ENCODE measurements at regions not wholly inside any gene's neighbourhood (a gene's known extent, or its start where the extent isn't known, plus 50 kb on each side); places are given as distances from the start of the nearest gene placed in this dataset.

- no peaks in the 10 kb centered on the region for H3K27me3 Mint-ChIP-seq (ENCODE audit: unreplicated experiment)
- no peak for DNase-seq
- H3K4me1 Mint-ChIP-seq (ENCODE audit: low read depth, unreplicated experiment): no peaks in the 10 kb centered on the region
- no peak overlapping the region for H3K4me3 Mint-ChIP-seq (ENCODE audit: unreplicated experiment)
- no peaks in the 10 kb centered on the region for H3K9me3 Mint-ChIP-seq (ENCODE audit: unreplicated experiment)
- no peaks in the 10 kb centered on the region for H3K36me3 Mint-ChIP-seq (ENCODE audit: unreplicated experiment)
- H3K27ac Mint-ChIP-seq (ENCODE audit: unreplicated experiment): no peak overlapping the region
- no peak for TF ChIP-seq CTCF (IDR thresholded peaks at IDR 0.05; ENCODE audit: partially characterized antibody, unreplicated experiment)
Measured at GRCh38 chr13:90015565-90016507, 1331.7 kb upstream of the MIR17HG start.

- no peak overlapping the region for H3K4me3 Mint-ChIP-seq (ENCODE audit: unreplicated experiment)
- no peaks in the 10 kb centered on the region for H3K36me3 Mint-ChIP-seq (ENCODE audit: unreplicated experiment)
- H3K27me3 Mint-ChIP-seq (ENCODE audit: unreplicated experiment): no peaks in the 10 kb centered on the region
- no peaks in the 10 kb centered on the region for H3K9me3 Mint-ChIP-seq (ENCODE audit: unreplicated experiment)
- no peak for DNase-seq
- no peak for TF ChIP-seq CTCF (IDR thresholded peaks at IDR 0.05; ENCODE audit: partially characterized antibody, unreplicated experiment)
- no peaks in the 10 kb centered on the region for H3K4me1 Mint-ChIP-seq (ENCODE audit: low read depth, unreplicated experiment)
- no peak overlapping the region for H3K27ac Mint-ChIP-seq (ENCODE audit: unreplicated experiment)
Measured at GRCh38 chr13:90016688-90017087, 1330.8 kb upstream of the MIR17HG start.

- no peak for DNase-seq
- no peaks in the 10 kb centered on the region for H3K9me3 Mint-ChIP-seq (ENCODE audit: unreplicated experiment)
- no peak overlapping the region for H3K4me3 Mint-ChIP-seq (ENCODE audit: unreplicated experiment)
- no peaks in the 10 kb centered on the region for H3K27me3 Mint-ChIP-seq (ENCODE audit: unreplicated experiment)
- H3K36me3 Mint-ChIP-seq (ENCODE audit: unreplicated experiment): no peaks in the 10 kb centered on the region
- TF ChIP-seq CTCF (IDR thresholded peaks at IDR 0.05; ENCODE audit: partially characterized antibody, unreplicated experiment): no peak
- no peaks in the 10 kb centered on the region for H3K4me1 Mint-ChIP-seq (ENCODE audit: low read depth, unreplicated experiment)
- H3K27ac Mint-ChIP-seq (ENCODE audit: unreplicated experiment): no peak overlapping the region
Measured at GRCh38 chr13:90020536-90021070, 1326.9 kb upstream of the MIR17HG start.

GRCh38 chr13:90027409-90027808, 1320.1 kb upstream of the MIR17HG start:
- H3K4me1 Mint-ChIP-seq (ENCODE audit: low read depth, unreplicated experiment): no peaks in the 10 kb centered on the region
- no peak overlapping the region for H3K4me3 Mint-ChIP-seq (ENCODE audit: unreplicated experiment)
- no peaks in the 10 kb centered on the region for H3K27me3 Mint-ChIP-seq (ENCODE audit: unreplicated experiment)
- DNase-seq: no peak
- H3K36me3 Mint-ChIP-seq (ENCODE audit: unreplicated experiment): peaks cover 20% of the 10 kb centered on the region
- TF ChIP-seq CTCF (IDR thresholded peaks at IDR 0.05; ENCODE audit: partially characterized antibody, unreplicated experiment): no peak
- H3K9me3 Mint-ChIP-seq (ENCODE audit: unreplicated experiment): peaks cover 7% of the 10 kb centered on the region
- no peak overlapping the region for H3K27ac Mint-ChIP-seq (ENCODE audit: unreplicated experiment)

GRCh38 chr13:90032313-90032712, 1315.2 kb upstream of the MIR17HG start:
- Mint-ChIP-seq H3K4me1 (ENCODE audit: low read depth, unreplicated experiment) (no peaks in the 10 kb centered on the region), H3K4me3 (ENCODE audit: unreplicated experiment) (no peak overlapping the region), H3K27ac (ENCODE audit: unreplicated experiment) (no peak overlapping the region), H3K9me3 (ENCODE audit: unreplicated experiment) (peaks cover 2% of the 10 kb centered on the region), H3K27me3 (ENCODE audit: unreplicated experiment) (no peaks in the 10 kb centered on the region), H3K36me3 (ENCODE audit: unreplicated experiment) (peaks cover 9% of the 10 kb centered on the region)
- TF ChIP-seq CTCF (IDR thresholded peaks at IDR 0.05; ENCODE audit: partially characterized antibody, unreplicated experiment): no peak
- DNase-seq: no peak
